Large intestine (tissue), 3 donors: ENCODE measurements at regions not wholly inside any gene's neighbourhood (a gene's known extent, or its start where the extent isn't known, plus 50 kb on each side); places are given as distances from the start of the nearest gene placed in this dataset.
"Not testable (repeated sequence)": the region's sequence is repeated elsewhere in the genome, so short reads cannot be mapped to it uniquely, and the experiment has no call there.

Source experiments
- DNase-seq, 2 donors: peaks; one replicate each; pipeline versions ENCODE4 v3.0.0 to v3.0.0-alpha.2; 2013
- H3K27ac ChIP-seq: one replicate; pipeline ENCODE4 v1.5.1; 2013; ENCODE audit warnings: low read length
- H3K27me3 ChIP-seq: 2 replicates; pipeline ENCODE4 v1.6.1; 2013; ENCODE audit warnings: low read length; ENCODE audit not compliant: control insufficient read depth, insufficient read depth
- H3K36me3 ChIP-seq: 2 replicates; pipeline ENCODE4 v1.6.1; 2013; ENCODE audit warnings: low read length; ENCODE audit not compliant: control insufficient read depth, insufficient read depth
- H3K4me1 ChIP-seq: one replicate; pipeline ENCODE4 v1.6.1; 2013; ENCODE audit warnings: low read length; ENCODE audit not compliant: control insufficient read depth, insufficient read depth
- H3K4me3 ChIP-seq: one replicate; pipeline ENCODE4 v1.5.1; 2013; ENCODE audit warnings: low read length
- H3K9me3 ChIP-seq: one replicate; pipeline ENCODE4 v1.6.1; 2013; ENCODE audit warnings: mild to moderate bottlenecking, low read depth, low read length, moderate library complexity; ENCODE audit not compliant: control insufficient read depth
- WGBS: methylation state at CpG from one replicate; pipeline ENCODE4 v1.1.5; 2013; ENCODE audit warnings: low lambda C conversion rate; ENCODE audit not compliant: insufficient coverage; 5-methylcytosine and 5-hydroxymethylcytosine counted together

GRCh38 chr21:10416691-10417447, 104.5 kb upstream of the TPTE start:
- H3K4me1 ChIP-seq, H3K27me3 ChIP-seq, H3K27ac ChIP-seq, H3K4me3 ChIP-seq, H3K36me3 ChIP-seq: not testable (repeated sequence)
- DNase-seq: peak in 1 of 2 donors; percentile 18
- WGBS: 60% methylated on average over 4 of the region's 4 CpGs
- H3K9me3 ChIP-seq: peaks cover 61% of the 10 kb centered on the region

- not testable (repeated sequence) for H3K4me3 ChIP-seq, H3K4me1 ChIP-seq, H3K27ac ChIP-seq, H3K27me3 ChIP-seq, H3K36me3 ChIP-seq
- DNase-seq: peak in 1 of 2 donors; percentile 41
- WGBS: 79% methylated on average over 12 of the region's 12 CpGs
- peaks cover 68% of the 10 kb centered on the region for H3K9me3 ChIP-seq
These were observed 103.8 kb upstream of the TPTE start for GRCh38 chr21:10417551-10418002.

GRCh38 chr21:10418250-10419048, 102.9 kb upstream of the TPTE start:
- WGBS: 55% methylated on average over 4 of the region's 4 CpGs
- H3K4me3 ChIP-seq, DNase-seq, H3K27ac ChIP-seq, H3K36me3 ChIP-seq, H3K4me1 ChIP-seq, H3K27me3 ChIP-seq: not testable (repeated sequence)
- H3K9me3 ChIP-seq: peaks cover 68% of the 10 kb centered on the region

GRCh38 chr21:10421199-10421598, 100.2 kb upstream of the TPTE start:
- not testable (repeated sequence) for H3K36me3 ChIP-seq, H3K4me3 ChIP-seq, H3K27me3 ChIP-seq, DNase-seq, H3K27ac ChIP-seq, H3K4me1 ChIP-seq
- WGBS: 73% methylated on average over 4 of the region's 4 CpGs
- H3K9me3 ChIP-seq: peaks cover 56% of the 10 kb centered on the region

GRCh38 chr21:10421601-10422000, 99.8 kb upstream of the TPTE start:
- H3K36me3 ChIP-seq, H3K27ac ChIP-seq, H3K27me3 ChIP-seq, H3K4me1 ChIP-seq, H3K4me3 ChIP-seq, DNase-seq: not testable (repeated sequence)
- 58% methylated on average over 1 of the region's 2 CpGs for WGBS
- H3K9me3 ChIP-seq: peaks cover 57% of the 10 kb centered on the region

- DNase-seq: peak in 1 of 2 donors; percentile 29
- not testable (repeated sequence) for H3K4me3 ChIP-seq, H3K4me1 ChIP-seq, H3K27ac ChIP-seq, H3K27me3 ChIP-seq, H3K36me3 ChIP-seq
- peaks cover 49% of the 10 kb centered on the region for H3K9me3 ChIP-seq
- 67% methylated on average over 4 of the region's 4 CpGs for WGBS
These were observed 97.1 kb upstream of the TPTE start for GRCh38 chr21:10424097-10424886.

GRCh38 chr21:10424887-10425145, 96.6 kb upstream of the TPTE start:
- H3K27ac ChIP-seq, H3K27me3 ChIP-seq, H3K4me1 ChIP-seq, H3K36me3 ChIP-seq, DNase-seq, H3K4me3 ChIP-seq: not testable (repeated sequence)
- H3K9me3 ChIP-seq: peaks cover 45% of the 10 kb centered on the region
- WGBS: 38% methylated on average over 1 of the region's 2 CpGs

GRCh38 chr21:10425856-10426255, 95.5 kb upstream of the TPTE start:
- H3K9me3 ChIP-seq: peaks cover 39% of the 10 kb centered on the region
- DNase-seq: peak in 1 of 2 donors; percentile 17
- no peaks in the 10 kb centered on the region for H3K36me3 ChIP-seq
- H3K4me1 ChIP-seq: no peaks in the 10 kb centered on the region
- H3K4me3 ChIP-seq: no peak overlapping the region
- WGBS: 71% methylated on average over 3 of the region's 3 CpGs
- H3K27ac ChIP-seq: no peak overlapping the region
- H3K27me3 ChIP-seq: no peaks in the 10 kb centered on the region

- no CpG with 5 or more reads among the region's 2 CpGs for WGBS
- not testable (repeated sequence) for H3K4me3 ChIP-seq, H3K36me3 ChIP-seq, H3K4me1 ChIP-seq, DNase-seq, H3K27ac ChIP-seq, H3K27me3 ChIP-seq
- peaks cover 49% of the 10 kb centered on the region for H3K9me3 ChIP-seq
These were observed 94.6 kb upstream of the TPTE start for GRCh38 chr21:10426812-10427211.

- peaks cover 49% of the 10 kb centered on the region for H3K9me3 ChIP-seq
- H3K27ac ChIP-seq, DNase-seq, H3K4me1 ChIP-seq, H3K27me3 ChIP-seq, H3K4me3 ChIP-seq, H3K36me3 ChIP-seq: not testable (repeated sequence)
- 60% methylated on average over 6 of the region's 6 CpGs for WGBS
These were observed 94.1 kb upstream of the TPTE start for GRCh38 chr21:10427277-10427676.
